Stomach smooth muscle (tissue), 2 donors: ENCODE measurements at regions not wholly inside any gene's neighbourhood (a gene's known extent, or its start where the extent isn't known, plus 50 kb on each side); places are given as distances from the start of the nearest gene placed in this dataset.

Experiments
- H3K27ac ChIP-seq: one replicate; pipeline ENCODE4 v1.7.0; 2013; ENCODE audit warnings: mild to moderate bottlenecking, low read length, inconsistent platforms
- H3K27me3 ChIP-seq, 2 donors: one replicate each; pipeline ENCODE4 v1.7.0; 2013; ENCODE audit warnings: low read length in 2 of 2; ENCODE audit not compliant: insufficient read depth in 2 of 2, control insufficient read depth in 1 of 2
- H3K36me3 ChIP-seq, 2 donors: one replicate each; pipeline ENCODE4 v1.7.0; 2013; ENCODE audit warnings: low read length in 2 of 2; ENCODE audit not compliant: control insufficient read depth in 2 of 2, insufficient read depth in 2 of 2
- H3K4me1 ChIP-seq: one replicate; pipeline ENCODE4 v1.7.0; 2013; ENCODE audit warnings: low read length; ENCODE audit not compliant: control insufficient read depth, insufficient read depth
- H3K4me3 ChIP-seq, 2 donors: one replicate each; pipeline ENCODE4 v1.7.0; 2013; ENCODE audit warnings: low read length in 2 of 2
- H3K9ac ChIP-seq, 2 donors: one replicate each; pipeline ENCODE4 v1.7.0; 2013; ENCODE audit warnings: low read length in 2 of 2, mild to moderate bottlenecking in 1 of 2
- H3K9me3 ChIP-seq, 2 donors: one replicate each; pipeline ENCODE4 v1.7.0; 2013; ENCODE audit warnings: low read length in 2 of 2; ENCODE audit not compliant: control insufficient read depth in 2 of 2
- donor health status: healthy.
- donor health status: Pancreatic carcinoma.

DNA sequence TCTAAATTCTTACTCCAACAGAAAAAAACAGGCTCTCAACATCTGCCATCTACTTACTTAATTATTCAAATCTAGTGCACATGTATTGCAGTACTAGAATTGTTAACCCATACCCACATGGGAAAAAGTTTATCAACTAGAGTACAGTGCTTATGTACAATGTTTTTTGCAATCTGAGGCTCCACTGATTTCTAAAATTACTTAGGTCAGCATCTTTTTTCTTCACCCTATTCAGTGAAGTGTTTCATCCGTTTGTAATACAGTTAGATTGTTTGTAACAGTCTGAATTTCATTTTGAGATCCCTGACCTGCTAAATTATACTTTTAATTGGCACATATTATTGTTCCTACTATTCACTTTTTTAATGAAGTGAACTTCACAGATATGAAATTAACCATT, 402.2 kb downstream of the FOXA2 start:
- Histone ChIP-seq H3K9ac (no peak overlapping the region), H3K36me3 (no peaks in the 10 kb centered on the region), H3K4me1 (no peaks in the 10 kb centered on the region), H3K4me3 (no peak overlapping the region), H3K27me3 (no peaks in the 10 kb centered on the region), H3K9me3 (no peaks in the 10 kb centered on the region), H3K27ac (no peak overlapping the region)

DNA sequence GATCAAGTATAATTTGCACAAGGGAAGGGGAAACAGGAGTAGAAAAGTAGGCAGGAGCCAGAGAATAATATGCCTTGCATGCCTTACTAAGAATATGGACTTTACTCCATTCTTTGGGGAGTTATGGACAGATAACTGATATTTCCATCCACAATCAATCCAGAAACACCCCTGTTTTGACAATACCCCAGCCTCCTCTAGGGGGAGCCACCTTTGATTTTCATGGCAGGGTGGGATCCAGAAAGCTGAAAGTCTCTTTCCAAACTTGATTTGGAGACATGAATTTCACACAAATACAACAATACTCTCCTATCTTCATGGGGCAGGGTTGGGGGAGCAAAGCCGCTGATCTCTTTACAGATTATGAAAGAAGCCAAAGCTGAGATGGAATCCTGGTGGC, 404.1 kb downstream of the FOXA2 start:
- H3K9ac ChIP-seq = no peak overlapping the region
- no peaks in the 10 kb centered on the region for H3K36me3 ChIP-seq
- no peaks in the 10 kb centered on the region for H3K27me3 ChIP-seq
- no peak overlapping the region for H3K27ac ChIP-seq
- H3K4me3 ChIP-seq = no peak overlapping the region
- H3K4me1 ChIP-seq = no peaks in the 10 kb centered on the region
- no peaks in the 10 kb centered on the region for H3K9me3 ChIP-seq

DNA sequence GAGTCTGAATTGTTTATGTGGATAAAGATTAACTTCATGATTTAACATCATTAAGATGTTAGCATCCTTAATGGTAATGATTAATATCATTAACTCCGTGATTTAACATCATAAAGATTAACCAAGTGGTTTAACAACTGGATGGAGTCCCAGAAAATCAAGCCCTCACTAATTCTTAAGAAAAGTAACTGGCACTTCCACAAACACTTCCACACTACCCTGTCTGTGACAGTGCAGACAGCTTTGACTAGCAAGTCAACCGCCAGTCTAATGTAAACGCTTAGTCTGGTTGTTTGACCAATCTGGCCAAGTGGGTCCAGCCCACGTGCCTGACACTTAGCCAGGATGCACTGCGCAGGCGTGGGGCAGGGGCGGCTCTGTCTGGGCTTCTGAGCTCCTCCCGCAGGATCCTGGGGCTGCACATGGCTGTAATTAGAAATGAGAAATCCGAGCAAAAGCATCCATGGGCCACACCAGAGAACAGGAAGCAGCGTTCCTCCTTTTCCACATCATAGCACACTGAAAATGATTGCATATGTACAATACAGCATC, 424.2 kb downstream of the FOXA2 start:
- Histone ChIP-seq H3K27me3 (peaks cover 0 to 2% of the 10 kb centered on the region in 2 donors), H3K4me3 (no peak overlapping the region), H3K9ac (no peak overlapping the region), H3K4me1 (no peaks in the 10 kb centered on the region), H3K9me3 (no peaks in the 10 kb centered on the region), H3K27ac (no peak overlapping the region), H3K36me3 (no peaks in the 10 kb centered on the region)

GRCh38 chr20:22159276-22159675, 425.1 kb downstream of the FOXA2 start:
- H3K9me3 ChIP-seq = no peaks in the 10 kb centered on the region
- H3K4me1 ChIP-seq = no peaks in the 10 kb centered on the region
- H3K36me3 ChIP-seq = no peaks in the 10 kb centered on the region
- peaks cover 0 to 2% of the 10 kb centered on the region in 2 donors for H3K27me3 ChIP-seq
- H3K4me3 ChIP-seq = no peak overlapping the region
- H3K27ac ChIP-seq = no peak overlapping the region
- no peak overlapping the region for H3K9ac ChIP-seq

GRCh38 chr20:22127587-22127986, 422.1 kb downstream of the PAX1 start:
- Histone ChIP-seq H3K4me3 (no peak overlapping the region), H3K36me3 (no peaks in the 10 kb centered on the region), H3K27ac (no peak overlapping the region), H3K9me3 (peaks cover 5 to 8% of the 10 kb centered on the region in 2 donors), H3K27me3 (no peaks in the 10 kb centered on the region), H3K4me1 (no peaks in the 10 kb centered on the region), H3K9ac (no peak overlapping the region)

DNA sequence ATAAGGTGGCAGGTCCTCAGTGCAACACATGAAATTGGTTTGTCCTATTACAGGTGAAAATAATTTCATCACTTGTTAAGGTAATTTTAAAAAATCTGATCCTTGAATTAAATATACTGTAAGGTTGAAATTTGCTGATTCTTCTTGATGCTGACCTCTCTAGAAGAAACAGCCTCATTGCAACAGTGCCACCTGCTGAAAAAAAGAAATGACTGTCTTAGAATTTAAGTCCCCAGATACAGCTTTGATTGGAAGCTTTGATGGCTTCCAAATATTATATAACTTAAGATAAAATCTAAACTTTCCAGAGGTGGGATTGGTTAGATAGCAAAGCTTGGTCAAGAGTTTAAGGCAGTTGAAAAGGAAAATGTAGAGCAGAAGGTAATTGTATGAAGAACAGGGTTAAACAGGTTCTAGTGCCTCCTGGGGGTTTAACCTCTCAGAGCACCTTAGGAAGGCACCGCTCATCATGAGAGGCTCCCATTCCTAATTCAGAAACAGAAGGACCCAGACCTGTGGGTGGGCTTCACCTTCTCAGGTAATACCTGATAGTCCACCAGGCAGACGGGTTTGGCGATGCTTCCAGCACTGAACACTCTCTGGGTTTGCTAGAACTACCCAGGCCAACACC, 401.0 kb downstream of the PAX1 start:
- Histone ChIP-seq H3K9ac (no peak overlapping the region), H3K9me3 (no peaks in the 10 kb centered on the region), H3K36me3 (no peaks in the 10 kb centered on the region)

DNA sequence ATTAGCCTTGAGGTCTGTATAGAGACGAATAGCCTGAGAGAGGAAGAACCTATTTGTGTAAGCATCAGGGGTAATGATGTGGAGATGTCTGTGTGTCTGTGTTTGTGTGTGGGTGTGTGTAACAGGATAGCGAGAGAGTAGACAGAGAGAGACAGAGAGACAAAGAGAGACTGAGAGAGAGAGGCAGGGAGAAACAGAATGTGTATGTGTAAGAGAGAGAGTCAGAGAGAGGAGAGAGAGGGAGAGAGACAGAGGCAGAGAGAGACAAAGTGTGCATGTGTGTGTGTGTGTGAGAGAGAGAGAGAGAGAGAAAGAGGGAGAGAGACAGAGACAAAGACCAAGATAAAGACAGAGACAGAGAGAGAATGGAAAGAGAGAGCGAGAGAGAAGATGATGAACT, 396.1 kb downstream of the PAX1 start:
- Histone ChIP-seq H3K27me3 (no peaks in the 10 kb centered on the region), H3K9ac (no peak overlapping the region), H3K36me3 (no peaks in the 10 kb centered on the region), H3K4me3 (no peak overlapping the region), H3K27ac (no peak overlapping the region), H3K9me3 (peaks cover 0 to 3% of the 10 kb centered on the region in 2 donors), H3K4me1 (no peaks in the 10 kb centered on the region)

More for the DNA sequence above, 401.0 kb downstream of the PAX1 start:
- no peaks in the 10 kb centered on the region for H3K4me1 ChIP-seq
- H3K27me3 ChIP-seq = no peaks in the 10 kb centered on the region
- no peak overlapping the region for H3K4me3 ChIP-seq
- no peak overlapping the region for H3K27ac ChIP-seq

- no peaks in the 10 kb centered on the region for H3K4me1 ChIP-seq
- H3K27me3 ChIP-seq = no peaks in the 10 kb centered on the region
- no peak overlapping the region for H3K9ac ChIP-seq
- H3K27ac ChIP-seq = no peak overlapping the region
- H3K4me3 ChIP-seq = no peak overlapping the region
- H3K9me3 ChIP-seq = peaks cover 0 to 3% of the 10 kb centered on the region in 2 donors
- no peaks in the 10 kb centered on the region for H3K36me3 ChIP-seq
Measured at GRCh38 chr20:22100686-22101085, 395.2 kb downstream of the PAX1 start.

DNA sequence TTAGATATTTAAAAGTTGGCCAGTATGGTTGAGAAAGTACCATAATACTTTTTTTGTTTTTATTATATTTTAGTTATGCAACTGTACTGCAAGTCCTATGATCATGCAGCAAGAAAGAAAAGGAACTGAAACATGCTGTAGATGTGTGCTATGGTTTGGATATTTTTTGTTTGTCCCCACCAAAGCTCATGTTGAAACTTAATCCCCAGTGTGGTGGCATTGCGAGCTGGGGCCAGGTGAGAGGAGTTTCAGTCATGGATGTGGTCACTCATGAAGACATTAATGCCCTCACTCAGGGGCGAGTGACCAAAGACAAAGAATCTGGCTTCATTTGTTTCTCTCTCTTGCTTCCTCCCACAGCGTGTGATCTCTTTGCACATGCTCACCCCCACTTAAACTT, 393.9 kb downstream of the PAX1 start:
- H3K9me3 ChIP-seq = peaks cover 0 to 3% of the 10 kb centered on the region in 2 donors
- H3K9ac ChIP-seq = no peak overlapping the region
- H3K4me1 ChIP-seq = no peaks in the 10 kb centered on the region
- no peaks in the 10 kb centered on the region for H3K36me3 ChIP-seq
- no peak overlapping the region for H3K27ac ChIP-seq
- H3K4me3 ChIP-seq = no peak overlapping the region
- H3K27me3 ChIP-seq = no peaks in the 10 kb centered on the region

DNA sequence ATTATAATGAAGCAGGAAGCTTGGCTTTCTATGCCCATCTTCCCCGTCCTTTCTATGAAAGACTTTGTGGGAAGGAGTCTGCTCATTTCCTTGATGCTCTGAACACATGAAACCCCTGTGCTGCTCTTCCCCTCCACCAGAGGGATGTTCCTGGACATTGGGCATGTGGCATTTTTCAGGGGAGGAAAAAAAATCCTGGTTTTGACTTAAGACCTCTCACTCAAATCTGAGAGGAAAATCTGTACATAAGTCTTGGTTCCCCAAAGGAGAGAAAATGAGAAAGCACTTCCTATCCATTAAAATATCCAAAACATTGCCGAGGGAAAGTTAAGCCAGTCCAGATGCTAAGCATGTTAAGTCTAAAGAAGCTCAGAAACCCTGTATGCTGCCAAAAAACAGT, 393.0 kb downstream of the PAX1 start:
- no peak overlapping the region for H3K27ac ChIP-seq
- no peaks in the 10 kb centered on the region for H3K27me3 ChIP-seq
- H3K9me3 ChIP-seq = peaks cover 0 to 3% of the 10 kb centered on the region in 2 donors
- no peak overlapping the region for H3K9ac ChIP-seq
- no peak overlapping the region for H3K4me3 ChIP-seq
- H3K36me3 ChIP-seq = no peaks in the 10 kb centered on the region
- no peaks in the 10 kb centered on the region for H3K4me1 ChIP-seq

- Histone ChIP-seq H3K9me3 (peaks cover 4 to 12% of the 10 kb centered on the region in 2 donors), H3K27me3 (no peaks in the 10 kb centered on the region), H3K9ac (no peak overlapping the region), H3K36me3 (no peaks in the 10 kb centered on the region), H3K4me1 (no peaks in the 10 kb centered on the region), H3K27ac (no peak overlapping the region), H3K4me3 (no peak overlapping the region)
Measured at GRCh38 chr20:22093122-22093521, 387.7 kb downstream of the PAX1 start.
